Thyroid gland (tissue), 4 donors: ENCODE measurements at regions not wholly inside any gene's neighbourhood (a gene's known extent, or its start where the extent isn't known, plus 50 kb on each side); places are given as distances from the start of the nearest gene placed in this dataset.

Experiments
- CTCF ChIP-seq, 6 experiments: fragments of 200-600 bp in 3 of 6; fragments of 450-650 bp in 3 of 6; sonication (generic) in 3 of 6; IDR thresholded peaks; one replicate each; pipeline ENCODE4 v1.5.1; 2016 to 2019; ENCODE audit warnings: antibody characterized with exemption in 6 of 6, mild to moderate bottlenecking in 2 of 6, inconsistent platforms in 1 of 6, moderate library complexity in 1 of 6
- POLR2A ChIP-seq, 2 donors: fragments of 450-650 bp; IDR thresholded peaks; one replicate each; pipeline ENCODE4 v1.6.1; 2017; ENCODE audit warnings: antibody characterized with exemption in 2 of 2, mild to moderate bottlenecking in 2 of 2, moderate library complexity in 1 of 2

GRCh38 chr6:112899541-112899940 is 552.4 kb downstream of the RFPL4B start:
- no peak for TF ChIP-seq CTCF (IDR thresholded peaks at IDR 0.05)
- no peak for TF ChIP-seq POLR2A (IDR thresholded peaks at IDR 0.05)
